ENCODE measurements at regions not wholly inside any gene's neighbourhood (a gene's known extent, or its start where the extent isn't known, plus 50 kb on each side); places are given as distances from the start of the nearest gene placed in this dataset.

GRCh38 chr5:143757116-143757515 lies 54.8 kb upstream of the HMHB1 start:
- H3K36me3 ChIP-seq = no peaks in the 10 kb centered on the region
- DNase-seq = no peak
- H3K9me3 ChIP-seq = no peaks in the 10 kb centered on the region
- WGBS, 2 donors = 83 to 84% methylated on average over 2 of the region's 2 CpGs
- intact Hi-C loops (cut with DNase I) = no loop called here
- no peak overlapping the region for H3K4me3 ChIP-seq
- H3K4me1 ChIP-seq = peaks cover 0 to 22% (median 7%) of the 10 kb centered on the region in 4 donors
- no peak overlapping the region for H3K27ac ChIP-seq
- TF ChIP-seq EP300 (IDR thresholded peaks at IDR 0.05) = no peak
- TF ChIP-seq, protein P1, sequence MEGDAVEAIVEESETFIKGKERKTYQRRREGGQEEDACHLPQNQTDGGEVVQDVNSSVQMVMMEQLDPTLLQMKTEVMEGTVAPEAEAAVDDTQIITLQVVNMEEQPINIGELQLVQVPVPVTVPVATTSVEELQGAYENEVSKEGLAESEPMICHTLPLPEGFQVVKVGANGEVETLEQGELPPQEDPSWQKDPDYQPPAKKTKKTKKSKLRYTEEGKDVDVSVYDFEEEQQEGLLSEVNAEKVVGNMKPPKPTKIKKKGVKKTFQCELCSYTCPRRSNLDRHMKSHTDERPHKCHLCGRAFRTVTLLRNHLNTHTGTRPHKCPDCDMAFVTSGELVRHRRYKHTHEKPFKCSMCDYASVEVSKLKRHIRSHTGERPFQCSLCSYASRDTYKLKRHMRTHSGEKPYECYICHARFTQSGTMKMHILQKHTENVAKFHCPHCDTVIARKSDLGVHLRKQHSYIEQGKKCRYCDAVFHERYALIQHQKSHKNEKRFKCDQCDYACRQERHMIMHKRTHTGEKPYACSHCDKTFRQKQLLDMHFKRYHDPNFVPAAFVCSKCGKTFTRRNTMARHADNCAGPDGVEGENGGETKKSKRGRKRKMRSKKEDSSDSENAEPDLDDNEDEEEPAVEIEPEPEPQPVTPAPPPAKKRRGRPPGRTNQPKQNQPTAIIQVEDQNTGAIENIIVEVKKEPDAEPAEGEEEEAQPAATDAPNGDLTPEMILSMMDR (IDR thresholded peaks at IDR 0.05) = no peak
- TF ChIP-seq POLR2A (IDR thresholded peaks at IDR 0.05) = no peak
- TF ChIP-seq POLR2AphosphoS5 (IDR thresholded peaks at IDR 0.05) = no peak
- H3K27me3 ChIP-seq = no peaks in the 10 kb centered on the region

DNA sequence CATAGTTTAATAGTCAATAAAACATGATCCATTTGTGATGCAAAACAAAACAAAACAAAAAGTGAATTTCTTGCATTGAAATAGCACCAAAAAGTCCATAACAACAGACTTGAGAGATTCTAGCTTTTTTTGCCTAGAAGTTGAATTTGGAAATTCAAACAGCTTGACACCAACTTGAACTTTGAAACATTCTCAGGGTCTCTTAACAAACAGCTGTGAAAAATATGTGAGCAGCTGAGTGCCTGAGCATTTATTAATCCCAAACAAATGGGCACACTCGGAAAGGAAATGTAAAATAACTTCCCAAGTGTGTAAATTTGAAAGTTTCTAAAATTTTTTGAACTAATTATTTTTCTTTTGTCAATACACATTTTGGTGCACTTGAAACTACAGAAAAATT lies 56.0 kb upstream of the HMHB1 start:
- 80 to 84% methylated on average over 1 of the region's 1 CpG for WGBS, 2 donors
- intact Hi-C loops (cut with DNase I) = no loop called here
- Histone ChIP-seq H3K27ac (no peak overlapping the region), H3K4me3 (no peak overlapping the region), H3K4me1 (peaks cover 0 to 22% (median 7%) of the 10 kb centered on the region in 4 donors), H3K9me3 (no peaks in the 10 kb centered on the region), H3K36me3 (no peaks in the 10 kb centered on the region), H3K27me3 (no peaks in the 10 kb centered on the region)
- TF ChIP-seq POLR2A (IDR thresholded peaks at IDR 0.05) (no peak), POLR2AphosphoS5 (IDR thresholded peaks at IDR 0.05) (no peak), EP300 (IDR thresholded peaks at IDR 0.05) (no peak)
- TF ChIP-seq, protein P1 (IDR thresholded peaks at IDR 0.05) = no peak
- DNase-seq = no peak

DNA sequence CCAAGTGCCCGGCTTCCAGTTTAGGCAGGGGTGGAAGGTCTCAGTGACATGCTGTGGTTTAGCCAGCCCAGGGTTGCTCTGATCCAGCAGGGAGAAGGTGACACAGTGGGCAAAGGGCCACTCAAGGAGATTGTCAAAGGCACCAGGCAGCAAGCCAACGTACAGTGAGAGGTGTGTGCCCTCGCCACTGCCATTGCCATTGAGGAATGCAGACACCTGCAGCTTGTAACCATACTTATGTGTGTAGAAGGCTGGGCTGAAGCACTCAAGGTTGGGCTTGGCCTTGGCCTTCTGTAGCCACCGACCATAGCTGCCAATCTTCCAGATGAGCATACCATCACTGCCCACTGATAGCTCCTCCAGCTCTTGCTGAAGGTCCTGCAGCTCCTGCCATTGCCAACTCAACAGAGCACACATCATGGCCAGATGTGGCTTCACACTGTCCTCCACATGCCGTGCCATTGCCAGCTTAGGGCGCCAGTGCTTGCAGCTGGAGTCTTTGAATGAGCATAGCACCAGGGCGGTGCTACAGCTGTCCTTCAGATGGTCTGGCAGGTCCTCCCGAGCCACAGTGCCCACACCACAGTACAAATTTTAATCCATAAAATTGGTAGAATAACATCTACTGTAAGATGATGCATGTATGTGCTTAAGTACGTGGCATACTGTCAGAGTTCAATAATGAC lies 59.7 kb upstream of the HMHB1 start:
- TF ChIP-seq POLR2AphosphoS5 (IDR thresholded peaks at IDR 0.05) (no peak), EP300 (IDR thresholded peaks at IDR 0.05) (no peak), POLR2A (IDR thresholded peaks at IDR 0.05) (no peak)
- TF ChIP-seq, protein P1 (IDR thresholded peaks at IDR 0.05) = no peak
- H3K27me3 ChIP-seq = no peaks in the 10 kb centered on the region
- no peak overlapping the region for H3K4me3 ChIP-seq
- no peaks in the 10 kb centered on the region for H3K36me3 ChIP-seq
- H3K4me1 ChIP-seq = peaks cover 0 to 8% (median 5%) of the 10 kb centered on the region in 4 donors
- H3K27ac ChIP-seq = no peak overlapping the region
- WGBS, 2 donors = 91 to 94% methylated on average over 9 of the region's 9 CpGs
- intact Hi-C loops (cut with DNase I) = no loop called here
- no peaks in the 10 kb centered on the region for H3K9me3 ChIP-seq
- no peak for DNase-seq

- intact Hi-C loops (cut with DNase I) = no loop called here
- TF ChIP-seq POLR2A (IDR thresholded peaks at IDR 0.05) = no peak
- no peak for TF ChIP-seq POLR2AphosphoS5 (IDR thresholded peaks at IDR 0.05)
- no peak for TF ChIP-seq EP300 (IDR thresholded peaks at IDR 0.05)
- TF ChIP-seq, protein P1 (IDR thresholded peaks at IDR 0.05) = no peak
- no peaks in the 10 kb centered on the region for H3K9me3 ChIP-seq
- H3K36me3 ChIP-seq = no peaks in the 10 kb centered on the region
- H3K27me3 ChIP-seq = no peaks in the 10 kb centered on the region
- no peak overlapping the region for H3K4me3 ChIP-seq
- H3K4me1 ChIP-seq = peaks cover 0 to 8% (median 5%) of the 10 kb centered on the region in 4 donors
- WGBS, 2 donors = 91 to 92% methylated on average over 4 of the region's 4 CpGs
- no peak for DNase-seq
- no peak overlapping the region for H3K27ac ChIP-seq
Observed at GRCh38 chr5:143751342-143751741, 60.6 kb upstream of the HMHB1 start.

All from sigmoid colon (tissue), 6 donors.